Naive thymus-derived CD4-positive, alpha-beta T cell (primary cell): ENCODE measurements at regions not wholly inside any gene's neighbourhood (a gene's known extent, or its start where the extent isn't known, plus 50 kb on each side); places are given as distances from the start of the nearest gene placed in this dataset.

ENCODE experiments used
- ATAC-seq: fragments of 150-1000 bp; cut with Tn5 transposase; 2 replicates; pipeline ENCODE4 v1.10.0; 2021; ENCODE audit warnings: mild to moderate bottlenecking, moderate library complexity
- CTCF ChIA-PET: fragments of 350-600 bp; sonication (Branson Sonifier 250); formaldehyde crosslinking; loops from one replicate; lab custom pipeline; 2021; ENCODE audit warnings: antibody characterized with exemption; lab: Charles Lee
- POLR2A ChIA-PET: fragments of 350-600 bp; sonication (Branson Sonifier 250); formaldehyde crosslinking; loops from one replicate; lab custom pipeline; 2021; ENCODE audit warnings: antibody characterized with exemption, inconsistent platforms; lab: Charles Lee
- DNase-seq, 9 donors: peaks; one replicate each; pipeline versions ENCODE4 v3.0.0 to v3.0.0-alpha.2; 2020 to 2022; ENCODE audit warnings: mixed read lengths in 1 of 9
- H3K27ac ChIP-seq: one replicate; pipeline ENCODE4 v1.7.0; 2013; ENCODE audit warnings: mild to moderate bottlenecking, low read depth, low read length, moderate library complexity
- H3K27me3 ChIP-seq, 2 donors: one replicate each; pipeline ENCODE4 v1.7.0; 2013; ENCODE audit warnings: low read length in 2 of 2, mild to moderate bottlenecking in 2 of 2, moderate library complexity in 2 of 2; ENCODE audit not compliant: control insufficient read depth in 2 of 2, insufficient read depth in 2 of 2
- H3K36me3 ChIP-seq, 3 experiments: 1 replicate in 2 of 3; 2 replicates in 1 of 3; pipeline ENCODE4 v1.7.0; 2013; ENCODE audit warnings: low read length in 3 of 3, mild to moderate bottlenecking in 3 of 3, moderate library complexity in 1 of 3; ENCODE audit not compliant: insufficient read depth in 3 of 3, control insufficient read depth in 2 of 3
- H3K4me1 ChIP-seq, 2 donors: one replicate each; pipeline ENCODE4 v1.7.0; 2013; ENCODE audit warnings: low read length in 2 of 2, mild to moderate bottlenecking in 2 of 2, moderate library complexity in 1 of 2; ENCODE audit not compliant: control insufficient read depth in 2 of 2, insufficient read depth in 2 of 2
- H3K4me3 ChIP-seq: 2 replicates; pipeline ENCODE4 v1.7.0; 2013; ENCODE audit warnings: mild to moderate bottlenecking, low read length
- H3K9me3 ChIP-seq, 3 experiments: 1 replicate in 2 of 3; 2 replicates in 1 of 3; pipeline ENCODE4 v1.7.0; 2013; ENCODE audit warnings: low read length in 3 of 3; ENCODE audit not compliant: control insufficient read depth in 2 of 3
- H3K27ac Mint-ChIP-seq, 9 donors: one replicate each; pipeline ENCODE4 v1.8.0; 2020 to 2022; ENCODE audit warnings: mixed read lengths in 9 of 9, mild to moderate bottlenecking in 8 of 9, moderate library complexity in 5 of 9, inconsistent platforms in 2 of 9
- H3K27me3 Mint-ChIP-seq, 5 donors: one replicate each; pipeline ENCODE4 v1.8.0; 2021 to 2022; ENCODE audit warnings: mixed read lengths in 5 of 5, mild to moderate bottlenecking in 1 of 5
- H3K36me3 Mint-ChIP-seq, 5 donors: one replicate each; pipeline ENCODE4 v1.8.0; 2020 to 2022; ENCODE audit warnings: mixed read lengths in 5 of 5, mild to moderate bottlenecking in 3 of 5, inconsistent platforms in 1 of 5
- H3K4me1 Mint-ChIP-seq, 7 donors: one replicate each; pipeline ENCODE4 v1.8.0; 2020 to 2022; ENCODE audit warnings: mixed read lengths in 7 of 7, mild to moderate bottlenecking in 3 of 7, inconsistent platforms in 1 of 7
- H3K4me3 Mint-ChIP-seq, 10 donors: one replicate each; pipeline ENCODE4 v1.8.0; 2020 to 2022; ENCODE audit warnings: mild to moderate bottlenecking in 10 of 10, mixed read lengths in 10 of 10, moderate library complexity in 6 of 10, inconsistent platforms in 2 of 10
- H3K9me3 Mint-ChIP-seq, 11 donors: one replicate each; pipeline ENCODE4 v1.8.0; 2020 to 2022; ENCODE audit warnings: mixed read lengths in 11 of 11, mild to moderate bottlenecking in 4 of 11, inconsistent platforms in 1 of 11, moderate library complexity in 1 of 11
- intact Hi-C, 2 donors: fragments of 100-400 bp; cut with micrococcal nuclease; formaldehyde crosslinking; loops; one replicate each; pipeline ENCODE4 v1.15.1; 2023

DNA sequence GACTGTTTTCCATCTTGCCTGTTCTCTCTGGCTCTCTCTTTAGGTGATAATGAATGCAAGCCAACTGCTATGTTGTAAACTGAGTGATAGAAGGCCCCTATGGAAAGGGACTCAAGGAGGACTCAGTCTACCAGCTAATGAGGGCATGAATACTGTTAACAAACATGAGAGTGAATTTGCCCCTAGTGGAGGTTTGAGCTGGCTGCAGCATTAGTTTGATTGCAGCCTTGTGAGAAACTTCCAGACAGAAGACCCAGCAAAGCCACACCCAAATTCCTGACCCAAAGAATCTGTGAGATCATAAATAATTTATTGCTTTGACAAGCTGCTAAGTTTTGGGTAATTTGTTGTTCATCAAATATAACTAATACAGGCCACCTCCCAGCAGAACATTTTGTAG is 50.0 kb upstream of the PLCB1 start:
- intact Hi-C loops: no loop called here
- Histone ChIP-seq H3K27me3 (no peaks in the 10 kb centered on the region), H3K4me1 (no peaks in the 10 kb centered on the region), H3K36me3 (no peaks in the 10 kb centered on the region), H3K27ac (no peak overlapping the region), H3K4me3 (no peak overlapping the region), H3K9me3 (no peaks in the 10 kb centered on the region)
- CTCF ChIA-PET: no interaction called here
- H3K36me3 Mint-ChIP-seq: no peaks in the 10 kb centered on the region
- peaks cover 0 to 14% (median 2%) of the 10 kb centered on the region in 5 donors for H3K27me3 Mint-ChIP-seq
- H3K4me1 Mint-ChIP-seq: no peaks in the 10 kb centered on the region
- ATAC-seq (no peak), DNase-seq (no peak)
- POLR2A ChIA-PET: no interaction called here
- H3K9me3 Mint-ChIP-seq: no peaks in the 10 kb centered on the region
- no peak overlapping the region for H3K4me3 Mint-ChIP-seq
- H3K27ac Mint-ChIP-seq: no peak overlapping the region
